Uterus (tissue), 2 donors: ENCODE measurements at regions not wholly inside any gene's neighbourhood (a gene's known extent, or its start where the extent isn't known, plus 50 kb on each side); places are given as distances from the start of the nearest gene placed in this dataset.

Experiments
- POLR2A ChIP-seq, 2 donors: fragments of 450-650 bp; IDR thresholded peaks; one replicate each; pipeline ENCODE4 v1.6.1; 2016; ENCODE audit warnings: antibody characterized with exemption in 2 of 2, mild to moderate bottlenecking in 1 of 2, moderate library complexity in 1 of 2
- TF ChIP-seq, protein P1 (sequence below), 4 experiments: fragments of 200-600 bp in 2 of 4; fragments of 450-650 bp in 2 of 4; sonication (generic) in 2 of 4; IDR thresholded peaks; one replicate each; pipeline ENCODE4 v1.5.1; 2016 to 2019; ENCODE audit warnings: antibody characterized with exemption in 4 of 4, mild to moderate bottlenecking in 2 of 4, moderate library complexity in 1 of 4

DNA sequence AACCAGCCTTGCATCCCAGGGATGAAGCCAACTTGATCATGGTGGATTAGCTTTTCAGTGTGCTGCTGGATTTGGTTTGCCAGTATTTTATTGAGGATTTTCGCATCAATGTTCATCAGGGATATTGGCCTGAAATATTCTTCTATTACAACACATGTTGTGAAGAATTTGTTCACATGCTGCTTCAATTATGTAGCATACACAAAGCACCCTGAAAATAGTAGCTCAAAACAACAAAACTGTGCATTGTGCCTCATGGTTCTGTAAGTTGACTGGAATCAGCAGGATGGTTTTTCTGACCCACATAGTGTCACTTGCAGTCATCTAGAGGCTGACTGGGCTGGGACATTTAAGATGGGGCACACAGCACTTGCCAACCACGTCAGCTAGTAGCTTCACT is 193.9 kb downstream of the SYK start:
- TF ChIP-seq, protein P1, sequence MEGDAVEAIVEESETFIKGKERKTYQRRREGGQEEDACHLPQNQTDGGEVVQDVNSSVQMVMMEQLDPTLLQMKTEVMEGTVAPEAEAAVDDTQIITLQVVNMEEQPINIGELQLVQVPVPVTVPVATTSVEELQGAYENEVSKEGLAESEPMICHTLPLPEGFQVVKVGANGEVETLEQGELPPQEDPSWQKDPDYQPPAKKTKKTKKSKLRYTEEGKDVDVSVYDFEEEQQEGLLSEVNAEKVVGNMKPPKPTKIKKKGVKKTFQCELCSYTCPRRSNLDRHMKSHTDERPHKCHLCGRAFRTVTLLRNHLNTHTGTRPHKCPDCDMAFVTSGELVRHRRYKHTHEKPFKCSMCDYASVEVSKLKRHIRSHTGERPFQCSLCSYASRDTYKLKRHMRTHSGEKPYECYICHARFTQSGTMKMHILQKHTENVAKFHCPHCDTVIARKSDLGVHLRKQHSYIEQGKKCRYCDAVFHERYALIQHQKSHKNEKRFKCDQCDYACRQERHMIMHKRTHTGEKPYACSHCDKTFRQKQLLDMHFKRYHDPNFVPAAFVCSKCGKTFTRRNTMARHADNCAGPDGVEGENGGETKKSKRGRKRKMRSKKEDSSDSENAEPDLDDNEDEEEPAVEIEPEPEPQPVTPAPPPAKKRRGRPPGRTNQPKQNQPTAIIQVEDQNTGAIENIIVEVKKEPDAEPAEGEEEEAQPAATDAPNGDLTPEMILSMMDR (IDR thresholded peaks at IDR 0.05): no peak
- TF ChIP-seq POLR2A (IDR thresholded peaks at IDR 0.05): no peak
